ENCODE measurements at regions not wholly inside any gene's neighbourhood (a gene's known extent, or its start where the extent isn't known, plus 50 kb on each side); places are given as distances from the start of the nearest gene placed in this dataset.

DNA sequence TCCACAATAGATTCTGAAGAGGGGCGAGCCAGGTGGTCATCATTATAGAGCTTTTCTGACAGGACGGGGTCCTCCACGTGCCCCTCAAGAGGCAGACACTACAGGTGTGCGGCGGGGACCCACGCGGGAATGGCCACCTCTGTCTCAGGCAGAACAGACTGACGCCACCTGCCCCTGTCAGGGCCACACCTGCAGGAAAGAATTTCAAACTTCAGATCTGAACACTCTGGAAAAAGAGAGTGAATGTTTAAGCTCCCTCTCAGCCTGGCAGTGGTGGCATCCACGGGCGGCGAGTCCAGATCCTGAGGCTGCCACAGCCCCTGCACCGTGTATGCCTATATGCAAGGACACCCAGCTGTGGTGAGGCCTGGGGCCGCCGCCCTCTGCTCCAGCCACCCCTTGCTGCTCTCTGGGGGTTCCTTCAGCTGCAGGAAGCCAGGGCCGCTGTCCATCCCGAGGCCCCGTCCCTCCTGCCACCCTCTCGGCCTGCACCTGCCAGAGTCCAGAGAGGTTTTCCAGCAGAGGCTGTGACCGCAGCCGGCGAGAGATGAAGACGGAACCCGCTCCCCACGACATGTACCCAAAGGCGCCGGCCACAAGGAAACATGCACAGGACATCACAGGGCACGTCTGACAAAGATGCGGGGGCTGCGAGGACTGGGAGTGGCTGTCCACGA is 234.9 kb downstream of the ERMARD start:
- no peak overlapping the region for H3K4me3 ChIP-seq (ENCODE audit: low read length in 2 of 2)

DNA sequence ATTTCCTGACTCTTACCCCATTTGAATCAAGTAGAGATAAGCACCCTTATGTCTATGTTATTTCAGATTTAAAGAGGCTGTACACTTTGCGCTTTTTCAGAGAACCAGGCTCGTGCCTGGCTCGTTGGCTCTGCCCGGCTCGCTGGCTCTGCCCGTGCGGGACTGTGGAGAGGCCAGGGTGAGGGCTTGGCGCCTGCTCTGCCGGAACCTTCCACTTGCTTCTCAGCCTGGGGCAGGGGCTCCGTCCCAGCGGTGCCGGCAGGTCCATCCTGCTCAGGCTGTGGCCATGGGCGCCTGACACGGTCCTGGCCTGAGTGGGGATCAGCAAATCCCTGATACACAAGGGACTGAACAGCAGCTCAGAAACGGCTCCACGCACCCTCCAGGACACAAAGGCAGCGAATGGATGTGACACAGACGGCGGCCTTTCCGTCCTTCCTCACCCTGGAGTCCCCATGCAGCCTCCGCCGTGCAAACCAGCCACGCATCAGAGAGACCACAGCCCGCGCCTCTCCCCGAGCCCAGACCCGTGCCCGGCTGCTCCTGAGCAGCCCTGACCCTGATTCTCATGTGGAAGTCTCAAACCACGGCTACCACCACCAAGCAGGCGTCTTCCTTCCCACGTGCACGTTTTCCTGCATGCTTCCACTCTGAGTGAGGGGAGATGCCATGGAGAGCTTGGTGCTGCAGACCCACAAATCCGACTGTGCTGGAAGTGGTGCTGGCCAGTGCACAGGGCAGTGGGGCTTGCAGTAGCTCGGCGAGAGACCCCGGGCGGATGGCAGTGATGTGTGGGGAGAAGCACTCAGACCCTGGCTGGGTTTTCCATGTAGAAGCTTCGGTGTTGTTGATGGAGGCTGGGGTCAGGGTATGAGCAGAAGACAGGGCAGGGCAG is 233.9 kb downstream of the ERMARD start:
- no peaks in the 10 kb centered on the region for H3K4me1 ChIP-seq (ENCODE audit: control insufficient read depth in 1 of 2, insufficient read depth in 2 of 2, low read length in 2 of 2)
- no peaks in the 10 kb centered on the region for H3K9me3 ChIP-seq (ENCODE audit: control insufficient read depth, low read length)
- H3K27ac ChIP-seq (ENCODE audit: low read depth in 1 of 2, low read length in 2 of 2): no peak overlapping the region
- H3K27me3 ChIP-seq (ENCODE audit: control insufficient read depth in 1 of 2, insufficient read depth in 2 of 2, low read length in 1 of 2): no peaks in the 10 kb centered on the region
- peak; percentile 37 to 71 for DNase-seq
- 91 to 93% methylated on average over 37 to 38 of the region's 38 CpGs for WGBS, 2 donors
- intact Hi-C loops (cut with DNase I): no loop called here
- H3K4me3 ChIP-seq (ENCODE audit: low read length in 2 of 2): no peak overlapping the region
- H3K36me3 ChIP-seq (ENCODE audit: control insufficient read depth in 1 of 2, insufficient read depth in 2 of 2, low read length in 1 of 2): no peaks in the 10 kb centered on the region
- ATAC-seq (ENCODE audit: low FRiP score): no peak

More for the DNA sequence above, 234.9 kb downstream of the ERMARD start:
- Histone ChIP-seq H3K36me3 (ENCODE audit: control insufficient read depth in 1 of 2, insufficient read depth in 2 of 2, low read length in 1 of 2) (no peaks in the 10 kb centered on the region), H3K27ac (ENCODE audit: low read depth in 1 of 2, low read length in 2 of 2) (no peak overlapping the region), H3K9me3 (ENCODE audit: control insufficient read depth, low read length) (no peaks in the 10 kb centered on the region), H3K27me3 (ENCODE audit: control insufficient read depth in 1 of 2, insufficient read depth in 2 of 2, low read length in 1 of 2) (no peaks in the 10 kb centered on the region), H3K4me1 (ENCODE audit: control insufficient read depth in 1 of 2, insufficient read depth in 2 of 2, low read length in 2 of 2) (no peaks in the 10 kb centered on the region)
- intact Hi-C loops (cut with DNase I): no loop called here
- ATAC-seq (ENCODE audit: low FRiP score) (no peak), DNase-seq (peak; percentile 46 to 64)
- 94% methylated on average over 30 of the region's 30 CpGs for WGBS, 2 donors

DNA sequence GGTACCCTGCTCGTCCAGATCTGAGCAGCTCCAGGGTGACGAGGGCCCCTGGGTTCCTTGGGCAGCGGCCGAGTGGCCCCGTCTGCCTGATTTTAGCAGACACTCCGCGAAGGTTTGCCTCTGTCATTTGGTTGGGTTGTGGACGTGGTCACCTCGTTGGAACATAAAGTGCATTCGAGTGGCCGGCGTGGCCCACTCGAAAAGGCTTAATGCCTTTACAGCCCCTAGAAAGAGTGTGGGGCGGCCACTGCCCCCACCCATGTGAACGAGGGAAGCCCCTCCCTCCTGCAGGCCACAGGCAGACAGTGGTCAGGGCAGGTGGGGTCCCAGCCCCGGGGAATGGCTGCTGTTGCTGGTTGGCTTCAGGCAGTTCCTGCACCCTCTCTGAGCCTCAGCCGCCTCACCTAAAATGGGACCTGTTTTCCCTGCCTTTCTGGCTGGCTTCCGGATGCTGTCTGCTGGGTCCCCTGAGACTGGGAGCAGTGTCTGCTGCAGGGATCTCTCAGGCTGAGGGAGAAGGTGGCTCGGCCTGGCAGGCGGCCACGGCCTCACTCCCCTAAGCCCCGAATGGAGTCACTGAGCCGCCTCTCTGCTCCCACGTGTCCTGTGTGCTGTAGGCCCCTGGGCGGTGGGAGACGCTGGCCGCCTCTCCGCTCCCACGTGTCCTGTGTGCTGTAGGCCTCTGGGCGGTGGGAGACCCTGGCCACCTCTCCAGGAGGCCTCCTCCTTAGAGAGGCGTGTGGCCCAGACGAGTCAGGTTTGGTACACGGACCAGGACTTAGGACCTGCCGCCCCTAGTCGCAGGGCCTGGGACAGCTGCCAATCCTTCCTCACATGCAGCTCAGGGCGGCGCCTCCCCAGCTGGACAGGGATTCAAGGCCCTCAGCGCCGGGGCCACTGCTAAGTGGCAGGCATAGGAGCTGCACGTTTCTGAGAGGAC is 233.0 kb downstream of the ERMARD start:
- WGBS, 2 donors: 83 to 86% methylated on average over 40 of the region's 40 CpGs
- Histone ChIP-seq H3K36me3 (ENCODE audit: control insufficient read depth in 1 of 2, insufficient read depth in 2 of 2, low read length in 1 of 2) (no peaks in the 10 kb centered on the region), H3K27ac (ENCODE audit: low read depth in 1 of 2, low read length in 2 of 2) (no peak overlapping the region), H3K9me3 (ENCODE audit: control insufficient read depth, low read length) (no peaks in the 10 kb centered on the region), H3K4me1 (ENCODE audit: control insufficient read depth in 1 of 2, insufficient read depth in 2 of 2, low read length in 2 of 2) (no peaks in the 10 kb centered on the region), H3K27me3 (ENCODE audit: control insufficient read depth in 1 of 2, insufficient read depth in 2 of 2, low read length in 1 of 2) (no peaks in the 10 kb centered on the region), H3K4me3 (ENCODE audit: low read length in 2 of 2) (no peak overlapping the region)
- peak; percentile 31 to 61 for DNase-seq
- ATAC-seq (ENCODE audit: low FRiP score): no peak
- intact Hi-C loops (cut with DNase I): no loop called here

DNA sequence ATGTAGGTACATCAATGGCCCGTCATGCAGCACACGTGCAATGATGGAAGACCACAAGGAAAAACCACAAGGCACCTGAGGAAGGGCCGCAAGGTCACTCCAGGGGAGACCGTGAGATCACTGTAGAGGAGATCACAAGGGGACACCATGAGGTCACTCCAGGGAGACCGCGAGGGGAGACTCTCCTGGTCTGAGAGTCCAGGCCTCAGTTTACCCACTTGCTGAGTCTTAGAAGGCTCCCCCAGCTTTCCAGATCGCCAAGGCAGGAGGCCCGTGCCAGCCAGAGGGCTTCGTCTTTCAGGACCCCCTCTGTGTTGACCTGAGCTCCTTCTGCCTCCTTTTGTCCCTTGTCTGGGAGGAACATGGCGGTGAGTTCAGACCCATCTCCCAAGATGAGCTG is 232.2 kb downstream of the ERMARD start:
- H3K27me3 ChIP-seq (ENCODE audit: control insufficient read depth in 1 of 2, insufficient read depth in 2 of 2, low read length in 1 of 2): no peaks in the 10 kb centered on the region
- no peak for ATAC-seq (ENCODE audit: low FRiP score)
- no peaks in the 10 kb centered on the region for H3K4me1 ChIP-seq (ENCODE audit: control insufficient read depth in 1 of 2, insufficient read depth in 2 of 2, low read length in 2 of 2)
- WGBS, 2 donors: 92 to 96% methylated on average over 10 of the region's 10 CpGs
- intact Hi-C loops (cut with DNase I): no loop called here
- peak; percentile 17 to 65 for DNase-seq
- H3K9me3 ChIP-seq (ENCODE audit: control insufficient read depth, low read length): no peaks in the 10 kb centered on the region
- no peaks in the 10 kb centered on the region for H3K36me3 ChIP-seq (ENCODE audit: control insufficient read depth in 1 of 2, insufficient read depth in 2 of 2, low read length in 1 of 2)
- no peak overlapping the region for H3K4me3 ChIP-seq (ENCODE audit: low read length in 2 of 2)
- no peak overlapping the region for H3K27ac ChIP-seq (ENCODE audit: low read depth in 1 of 2, low read length in 2 of 2)

DNA sequence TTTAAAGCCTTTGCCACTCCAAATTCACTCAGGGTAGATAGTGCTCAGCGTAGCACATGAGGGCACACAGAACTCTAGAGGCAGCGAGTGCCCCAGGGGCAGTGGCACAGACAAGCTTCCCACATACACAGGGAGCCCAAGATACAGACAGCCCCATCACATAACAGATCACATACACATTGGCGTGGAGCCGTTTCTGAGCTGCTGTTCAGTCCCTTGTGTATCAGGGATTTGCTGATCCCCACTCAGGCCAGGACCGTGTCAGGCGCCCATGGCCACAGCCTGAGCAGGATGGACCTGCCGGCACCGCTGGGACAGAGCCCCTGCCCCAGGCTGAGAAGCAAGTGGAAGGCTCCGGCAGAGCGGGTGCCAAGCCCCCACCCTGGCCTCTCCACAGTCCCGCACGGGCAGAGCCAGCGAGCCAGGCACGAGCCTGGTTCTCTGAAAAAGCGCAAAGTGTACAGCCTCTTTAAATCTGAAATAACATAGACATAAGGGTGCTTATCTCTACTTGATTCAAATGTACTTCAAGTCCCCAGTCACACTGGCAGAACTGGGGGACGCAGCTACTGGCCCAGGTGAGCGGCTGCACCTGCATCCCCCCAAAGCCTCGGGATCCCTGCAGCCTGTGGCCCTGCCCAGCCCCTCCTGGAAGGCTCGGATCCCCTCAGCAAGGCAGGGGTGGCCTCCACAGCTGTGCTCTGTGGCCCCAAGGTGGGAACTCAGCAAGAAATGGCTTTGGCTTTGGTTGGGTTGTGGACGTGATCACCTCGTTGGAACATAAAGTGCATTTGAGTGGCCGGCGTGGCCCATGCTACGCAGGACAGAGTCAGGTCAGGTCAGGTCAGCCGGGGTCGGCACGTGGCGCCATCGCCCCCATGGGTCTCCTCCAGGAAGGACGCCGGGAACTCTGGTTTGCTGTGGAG is 231.3 kb downstream of the ERMARD start:
- Histone ChIP-seq H3K27me3 (ENCODE audit: control insufficient read depth in 1 of 2, insufficient read depth in 2 of 2, low read length in 1 of 2) (no peaks in the 10 kb centered on the region), H3K4me1 (ENCODE audit: control insufficient read depth in 1 of 2, insufficient read depth in 2 of 2, low read length in 2 of 2) (no peaks in the 10 kb centered on the region), H3K36me3 (ENCODE audit: control insufficient read depth in 1 of 2, insufficient read depth in 2 of 2, low read length in 1 of 2) (no peaks in the 10 kb centered on the region), H3K9me3 (ENCODE audit: control insufficient read depth, low read length) (no peaks in the 10 kb centered on the region), H3K4me3 (ENCODE audit: low read length in 2 of 2) (no peak overlapping the region), H3K27ac (ENCODE audit: low read depth in 1 of 2, low read length in 2 of 2) (no peak overlapping the region)
- DNase-seq (peak; percentile 43 to 70), ATAC-seq (ENCODE audit: low FRiP score) (no peak)
- WGBS, 2 donors: 85 to 87% methylated on average over 31 of the region's 31 CpGs
- intact Hi-C loops (cut with DNase I): no loop called here

DNA sequence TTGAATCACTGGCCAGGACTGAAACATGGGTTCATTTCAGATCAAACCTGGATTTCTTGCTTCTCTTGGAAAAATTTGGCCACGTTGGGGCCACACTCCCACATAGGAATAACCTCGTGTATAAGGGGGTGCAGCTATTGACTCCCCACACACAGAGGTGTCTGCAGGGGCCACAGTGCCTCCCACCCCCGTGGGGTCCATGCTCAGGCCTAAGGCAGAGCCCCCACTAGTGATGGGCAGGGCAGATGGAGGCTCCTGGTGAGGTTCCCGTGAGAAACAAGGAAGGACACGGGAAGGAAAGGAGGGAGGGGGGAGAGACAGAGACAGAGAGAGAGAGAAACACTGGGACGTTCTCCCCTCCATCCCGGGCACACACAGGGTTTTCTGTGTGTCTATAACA is 230.5 kb downstream of the ERMARD start:
- intact Hi-C loops (cut with DNase I): no loop called here
- H3K27me3 ChIP-seq (ENCODE audit: control insufficient read depth in 1 of 2, insufficient read depth in 2 of 2, low read length in 1 of 2): no peaks in the 10 kb centered on the region
- no peaks in the 10 kb centered on the region for H3K9me3 ChIP-seq (ENCODE audit: control insufficient read depth, low read length)
- no peak overlapping the region for H3K27ac ChIP-seq (ENCODE audit: low read depth in 1 of 2, low read length in 2 of 2)
- no peaks in the 10 kb centered on the region for H3K36me3 ChIP-seq (ENCODE audit: control insufficient read depth in 1 of 2, insufficient read depth in 2 of 2, low read length in 1 of 2)
- ATAC-seq (ENCODE audit: low FRiP score): no peak
- DNase-seq: peak; percentile 12 to 47
- no peak overlapping the region for H3K4me3 ChIP-seq (ENCODE audit: low read length in 2 of 2)
- no peaks in the 10 kb centered on the region for H3K4me1 ChIP-seq (ENCODE audit: control insufficient read depth in 1 of 2, insufficient read depth in 2 of 2, low read length in 2 of 2)
- 68 to 70% methylated on average over 7 of the region's 7 CpGs for WGBS, 2 donors

DNA sequence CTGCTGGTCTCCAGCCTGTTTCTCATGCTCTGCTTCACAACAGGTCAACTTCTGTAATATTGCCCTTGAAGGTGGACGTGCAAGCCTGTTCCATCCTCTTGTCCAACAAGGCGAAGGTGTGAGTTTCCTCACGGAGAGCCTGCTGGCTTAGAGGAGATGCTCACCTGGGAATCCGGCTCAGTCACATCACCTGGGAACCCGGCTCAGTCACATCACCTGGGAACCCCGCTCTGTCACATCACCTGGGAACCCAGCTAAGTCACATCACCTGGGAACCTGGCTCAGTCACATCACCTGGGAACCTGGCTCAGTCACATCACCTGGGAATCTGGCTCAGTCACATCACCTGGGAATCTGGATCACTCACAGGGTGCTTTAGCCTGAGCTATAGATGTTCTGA is 230.1 kb downstream of the ERMARD start:
- H3K36me3 ChIP-seq (ENCODE audit: control insufficient read depth in 1 of 2, insufficient read depth in 2 of 2, low read length in 1 of 2): no peaks in the 10 kb centered on the region
- no peak overlapping the region for H3K27ac ChIP-seq (ENCODE audit: low read depth in 1 of 2, low read length in 2 of 2)
- DNase-seq (no peak), ATAC-seq (ENCODE audit: low FRiP score) (no peak)
- WGBS, 2 donors: 91% methylated on average over 6 of the region's 6 CpGs
- H3K27me3 ChIP-seq (ENCODE audit: control insufficient read depth in 1 of 2, insufficient read depth in 2 of 2, low read length in 1 of 2): no peaks in the 10 kb centered on the region
- no peak overlapping the region for H3K4me3 ChIP-seq (ENCODE audit: low read length in 2 of 2)
- no peaks in the 10 kb centered on the region for H3K9me3 ChIP-seq (ENCODE audit: control insufficient read depth, low read length)
- no peaks in the 10 kb centered on the region for H3K4me1 ChIP-seq (ENCODE audit: control insufficient read depth in 1 of 2, insufficient read depth in 2 of 2, low read length in 2 of 2)
- intact Hi-C loops (cut with DNase I): no loop called here
